ENCODE measurements at regions not wholly inside any gene's neighbourhood (a gene's known extent, or its start where the extent isn't known, plus 50 kb on each side); places are given as distances from the start of the nearest gene placed in this dataset.
A peak's percentile ranks its signal among the peaks of the same experiment; 100 is the strongest.

DNA sequence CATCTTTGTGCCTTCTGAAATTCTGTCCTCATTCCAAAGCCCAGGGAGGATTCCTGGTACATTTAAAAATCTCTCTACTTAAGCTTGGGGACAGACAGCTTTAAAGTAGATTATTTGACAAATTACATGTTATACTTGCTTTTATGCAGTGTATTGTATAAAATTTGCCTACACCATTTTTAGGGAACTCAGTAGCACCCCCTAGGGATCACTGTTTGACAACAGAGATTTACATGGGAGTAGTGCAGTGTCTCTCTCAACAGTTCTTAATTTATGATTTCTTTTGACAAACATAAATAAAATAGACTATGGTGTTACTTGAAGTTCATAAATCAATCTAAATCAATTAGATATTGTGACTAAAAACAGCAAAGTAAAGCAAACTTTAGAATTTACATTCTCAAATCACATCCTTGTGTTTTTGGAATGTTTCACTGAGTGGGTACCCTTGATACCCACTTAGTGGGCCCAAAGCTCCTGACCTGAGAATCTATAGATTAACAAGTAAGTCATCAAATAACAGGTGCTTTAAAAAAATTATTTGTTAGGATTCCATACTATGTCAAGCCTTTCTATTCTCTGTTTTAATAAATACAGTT lies 428.8 kb downstream of the DYNC2H1 start:
- Histone ChIP-seq H3K79me2 (ENCODE audit: insufficient read depth) (no peaks in the 10 kb centered on the region), H4K20me1 (ENCODE audit: insufficient read depth) (no peaks in the 10 kb centered on the region), H3K4me2 (ENCODE audit: unreplicated experiment) (no peak overlapping the region), H3K27me3 (replicated peaks; ENCODE audit: insufficient read depth) (no peaks in the 10 kb centered on the region), H3K9ac (no peak overlapping the region), H3K9me3 (ENCODE audit: low read depth) (no peaks in the 10 kb centered on the region), H3K4me1 (ENCODE audit: insufficient read depth) (peaks cover 9% of the 10 kb centered on the region), H3K36me3 (ENCODE audit: low read depth) (no peaks in the 10 kb centered on the region), H3K4me3 (no peak overlapping the region), H3K9me2 (ENCODE audit: insufficient read depth) (no peaks in the 10 kb centered on the region), H2AFZ (peak overlapping the region; percentile 78), H3K27ac (no peak overlapping the region), H3F3A (ENCODE audit: insufficient read depth) (peaks cover 1% of the 10 kb centered on the region)
- in situ Hi-C loops (cut with MboI), result no loop called here
- DNase-seq, result peak; percentile 65
- no peak for TF ChIP-seq EZH2 (IDR thresholded peaks at IDR 0.05; ENCODE audit: insufficient read depth, poor library complexity, severe bottlenecking)
- no peak for TF ChIP-seq EZH2phosphoT487 (IDR thresholded peaks at IDR 0.05; ENCODE audit: insufficient read depth, low read depth)

DNA sequence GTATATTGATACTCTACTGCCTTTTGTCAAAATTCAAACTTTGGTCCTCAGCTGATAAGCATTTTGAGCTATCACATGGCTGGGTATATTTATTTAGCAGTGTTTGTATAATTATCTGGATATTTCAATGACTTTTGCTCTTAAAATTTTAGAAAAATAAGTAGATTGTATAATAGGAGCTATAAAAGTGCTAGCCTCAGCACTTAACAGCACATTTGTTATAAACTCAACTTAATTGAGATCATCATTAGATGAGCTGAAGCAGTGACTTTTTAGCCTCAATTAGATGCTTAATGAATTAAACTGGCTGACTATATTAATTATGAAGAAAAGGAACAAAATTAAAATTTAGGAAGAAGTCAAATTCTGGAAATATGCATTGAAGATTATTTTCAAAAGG lies 429.9 kb downstream of the DYNC2H1 start:
- Histone ChIP-seq H4K20me1 (ENCODE audit: insufficient read depth) (no peaks in the 10 kb centered on the region), H3K27ac (no peak overlapping the region), H3K9me3 (ENCODE audit: low read depth) (no peaks in the 10 kb centered on the region), H3K36me3 (ENCODE audit: low read depth) (no peaks in the 10 kb centered on the region), H3F3A (ENCODE audit: insufficient read depth) (no peaks in the 10 kb centered on the region), H3K27me3 (replicated peaks; ENCODE audit: insufficient read depth) (no peaks in the 10 kb centered on the region), H3K9ac (no peak overlapping the region), H3K4me1 (ENCODE audit: insufficient read depth) (peaks cover 6% of the 10 kb centered on the region), H3K79me2 (ENCODE audit: insufficient read depth) (no peaks in the 10 kb centered on the region), H3K4me2 (ENCODE audit: unreplicated experiment) (no peak overlapping the region), H3K4me3 (no peak overlapping the region), H2AFZ (no peak overlapping the region), H3K9me2 (ENCODE audit: insufficient read depth) (no peaks in the 10 kb centered on the region)
- in situ Hi-C loops (cut with MboI), result no loop called here
- no peak for TF ChIP-seq EZH2phosphoT487 (IDR thresholded peaks at IDR 0.05; ENCODE audit: insufficient read depth, low read depth)
- no peak for DNase-seq

DNA sequence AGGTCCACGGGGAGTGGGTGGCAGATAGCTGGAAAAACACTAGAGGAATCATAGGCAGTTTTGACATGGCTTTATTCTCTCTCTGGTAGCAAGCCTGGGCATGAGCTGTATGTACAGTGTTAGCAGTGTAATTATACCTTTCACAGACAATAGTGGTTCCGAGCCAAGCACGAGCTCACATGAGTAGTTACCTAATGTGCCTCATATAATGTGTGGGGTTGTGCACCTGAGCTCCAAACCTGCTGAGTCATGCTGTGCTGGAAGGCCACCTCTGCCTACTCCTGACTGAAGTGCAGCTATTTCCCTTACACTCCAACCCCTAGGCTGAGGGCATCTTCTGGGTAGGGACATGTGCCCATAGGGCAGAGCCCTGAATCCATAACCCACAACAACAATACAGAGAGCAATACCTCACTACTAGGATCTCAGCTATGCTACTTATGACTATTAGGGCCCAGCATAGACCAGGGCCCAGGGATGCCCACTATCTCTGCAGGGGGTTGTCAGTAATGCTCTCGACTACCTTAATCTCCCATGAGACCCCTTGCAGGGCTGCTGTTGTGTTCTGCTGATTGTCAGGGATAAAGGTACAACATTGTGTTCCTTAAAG lies 432.1 kb downstream of the DYNC2H1 start:
- no peaks in the 10 kb centered on the region for H4K20me1 ChIP-seq (ENCODE audit: insufficient read depth)
- no peak for TF ChIP-seq EZH2phosphoT487 (IDR thresholded peaks at IDR 0.05; ENCODE audit: insufficient read depth, low read depth)
- TF ChIP-seq EZH2 (IDR thresholded peaks at IDR 0.05; ENCODE audit: insufficient read depth, poor library complexity, severe bottlenecking), result no peak
- H3K9ac ChIP-seq, result no peak overlapping the region
- H3K9me2 ChIP-seq (ENCODE audit: insufficient read depth), result no peaks in the 10 kb centered on the region
- WGBS, 2 experiments (ENCODE audit: low coverage in 1 of 2, low lambda C conversion rate in 2 of 2, missing lambda C conversion rate in 2 of 2), result 74 to 82% methylated on average over 4 of the region's 4 CpGs
- no peak overlapping the region for H2AFZ ChIP-seq
- no peak for DNase-seq
- H3K27ac ChIP-seq, result no peak overlapping the region
- H3K4me2 ChIP-seq (ENCODE audit: unreplicated experiment), result no peak overlapping the region
- no peaks in the 10 kb centered on the region for H3K36me3 ChIP-seq (ENCODE audit: low read depth)
- H3F3A ChIP-seq (ENCODE audit: insufficient read depth), result no peaks in the 10 kb centered on the region
- H3K79me2 ChIP-seq (ENCODE audit: insufficient read depth), result no peaks in the 10 kb centered on the region
- no peaks in the 10 kb centered on the region for H3K9me3 ChIP-seq (ENCODE audit: low read depth)
- H3K27me3 ChIP-seq (replicated peaks; ENCODE audit: insufficient read depth), result no peaks in the 10 kb centered on the region
- in situ Hi-C loops (cut with MboI), result no loop called here
- H3K4me1 ChIP-seq (ENCODE audit: insufficient read depth), result peaks cover 6% of the 10 kb centered on the region
- no peak overlapping the region for H3K4me3 ChIP-seq

DNA sequence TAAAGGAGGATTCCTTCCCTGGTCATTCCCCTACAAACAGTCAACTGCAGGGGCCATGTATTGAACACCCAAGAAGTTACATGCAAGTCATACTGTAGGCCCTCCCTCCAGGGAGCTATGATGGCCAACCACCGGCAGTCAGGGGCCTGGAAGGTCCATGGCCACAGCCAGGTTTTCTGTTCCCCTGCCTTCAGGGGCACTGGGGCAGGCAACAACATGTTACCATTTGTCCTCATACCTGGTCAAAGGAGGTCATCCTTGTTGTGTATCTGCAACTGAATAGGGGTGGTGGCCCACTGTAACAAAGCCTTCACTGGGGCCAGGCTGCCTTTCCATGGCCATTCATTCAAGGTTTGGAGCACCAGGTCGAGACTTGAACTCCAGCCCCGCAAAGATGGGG lies 433.6 kb downstream of the DYNC2H1 start:
- no peak overlapping the region for H3K4me3 ChIP-seq
- in situ Hi-C loops (cut with MboI), result no loop called here
- no peak overlapping the region for H2AFZ ChIP-seq
- H4K20me1 ChIP-seq (ENCODE audit: insufficient read depth), result no peaks in the 10 kb centered on the region
- 52 to 72% methylated on average over 3 of the region's 3 CpGs for WGBS, 2 experiments (ENCODE audit: low coverage in 1 of 2, low lambda C conversion rate in 2 of 2, missing lambda C conversion rate in 2 of 2)
- no peaks in the 10 kb centered on the region for H3K36me3 ChIP-seq (ENCODE audit: low read depth)
- no peaks in the 10 kb centered on the region for H3K9me2 ChIP-seq (ENCODE audit: insufficient read depth)
- H3F3A ChIP-seq (ENCODE audit: insufficient read depth), result no peaks in the 10 kb centered on the region
- H3K9me3 ChIP-seq (ENCODE audit: low read depth), result no peaks in the 10 kb centered on the region
- no peak overlapping the region for H3K9ac ChIP-seq
- H3K79me2 ChIP-seq (ENCODE audit: insufficient read depth), result no peaks in the 10 kb centered on the region
- no peak overlapping the region for H3K27ac ChIP-seq
- TF ChIP-seq EZH2 (IDR thresholded peaks at IDR 0.05; ENCODE audit: insufficient read depth, poor library complexity, severe bottlenecking) (no peak), EZH2phosphoT487 (IDR thresholded peaks at IDR 0.05; ENCODE audit: insufficient read depth, low read depth) (no peak)
- no peak for DNase-seq
- no peak overlapping the region for H3K4me2 ChIP-seq (ENCODE audit: unreplicated experiment)
- no peaks in the 10 kb centered on the region for H3K4me1 ChIP-seq (ENCODE audit: insufficient read depth)
- H3K27me3 ChIP-seq (replicated peaks; ENCODE audit: insufficient read depth), result no peaks in the 10 kb centered on the region

DNA sequence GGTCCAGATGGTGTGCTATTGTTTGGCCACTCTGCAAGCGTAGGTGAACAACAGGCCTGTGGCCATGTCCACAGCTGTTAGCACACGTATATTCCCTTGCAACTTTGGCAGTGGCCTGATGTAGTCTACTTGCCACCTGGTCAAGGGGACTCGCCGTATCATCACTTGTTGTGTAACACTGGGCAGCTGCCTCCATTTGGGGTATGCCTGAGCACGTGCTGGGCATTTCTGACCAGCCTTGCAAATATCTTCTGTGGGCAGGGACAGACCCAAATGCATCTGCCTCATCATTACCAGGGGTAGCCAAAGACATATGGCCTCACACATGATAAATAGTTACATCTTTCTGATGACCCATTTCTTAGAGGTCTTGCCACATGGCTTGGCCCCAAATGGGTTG lies 434.2 kb downstream of the DYNC2H1 start:
- no peaks in the 10 kb centered on the region for H3F3A ChIP-seq (ENCODE audit: insufficient read depth)
- no peaks in the 10 kb centered on the region for H3K9me3 ChIP-seq (ENCODE audit: low read depth)
- H3K27me3 ChIP-seq (replicated peaks; ENCODE audit: insufficient read depth), result no peaks in the 10 kb centered on the region
- DNase-seq, result no peak
- H3K79me2 ChIP-seq (ENCODE audit: insufficient read depth), result no peaks in the 10 kb centered on the region
- TF ChIP-seq EZH2 (IDR thresholded peaks at IDR 0.05; ENCODE audit: insufficient read depth, poor library complexity, severe bottlenecking), result no peak
- no peak for TF ChIP-seq EZH2phosphoT487 (IDR thresholded peaks at IDR 0.05; ENCODE audit: insufficient read depth, low read depth)
- no peaks in the 10 kb centered on the region for H4K20me1 ChIP-seq (ENCODE audit: insufficient read depth)
- no peak overlapping the region for H3K9ac ChIP-seq
- no peak overlapping the region for H2AFZ ChIP-seq
- no peak overlapping the region for H3K4me3 ChIP-seq
- H3K4me2 ChIP-seq (ENCODE audit: unreplicated experiment), result no peak overlapping the region
- no peaks in the 10 kb centered on the region for H3K36me3 ChIP-seq (ENCODE audit: low read depth)
- H3K9me2 ChIP-seq (ENCODE audit: insufficient read depth), result no peaks in the 10 kb centered on the region
- H3K4me1 ChIP-seq (ENCODE audit: insufficient read depth), result no peaks in the 10 kb centered on the region
- in situ Hi-C loops (cut with MboI), result no loop called here
- 84% methylated on average over 5 of the region's 5 CpGs for WGBS, 2 experiments (ENCODE audit: low coverage in 1 of 2, low lambda C conversion rate in 2 of 2, missing lambda C conversion rate in 2 of 2)
- H3K27ac ChIP-seq, result no peak overlapping the region

Data from GM23248 (cell line).